H9 (cell line): ENCODE measurements at regions not wholly inside any gene's neighbourhood (a gene's known extent, or its start where the extent isn't known, plus 50 kb on each side); places are given as distances from the start of the nearest gene placed in this dataset.
"Not testable (repeated sequence)": the region's sequence is repeated elsewhere in the genome, so short reads cannot be mapped to it uniquely, and the experiment has no call there.

Source experiments
- DNase-seq: peaks from one replicate; pipeline ENCODE4 v3.0.0-alpha.2; 2017
- H2AFZ ChIP-seq: one replicate; pipeline ENCODE4 v1.6.1; 2013; ENCODE audit warnings: mild to moderate bottlenecking, low read length, control low read depth, moderate library complexity
- H2AK5ac ChIP-seq: 2 replicates; pipeline ENCODE4 v1.6.1; 2013; ENCODE audit warnings: low read length, control low read depth, mixed read lengths; ENCODE audit not compliant: insufficient read length
- H2BK120ac ChIP-seq: one replicate; pipeline ENCODE4 v1.6.1; 2013; ENCODE audit warnings: low read depth, mild to moderate bottlenecking, low read length, control low read depth, inconsistent platforms; ENCODE audit not compliant: poor library complexity, severe bottlenecking
- H2BK12ac ChIP-seq: 2 replicates; pipeline ENCODE4 v1.6.1; 2013; ENCODE audit warnings: low read length, control low read depth, mixed read lengths, low read depth; ENCODE audit not compliant: insufficient read length
- H2BK15ac ChIP-seq: 2 replicates; pipeline ENCODE4 v1.6.1; 2013; ENCODE audit warnings: low read depth, low read length, control low read depth
- H2BK20ac ChIP-seq: one replicate; pipeline ENCODE4 v1.6.1; 2013; ENCODE audit warnings: low read depth, mild to moderate bottlenecking, low read length, control low read depth, inconsistent platforms; ENCODE audit not compliant: poor library complexity, severe bottlenecking
- H2BK5ac ChIP-seq: 2 replicates; pipeline ENCODE4 v1.6.1; 2013; ENCODE audit warnings: low read length, control low read depth, mixed read lengths; ENCODE audit not compliant: insufficient read length
- H3K14ac ChIP-seq: 2 replicates; pipeline ENCODE4 v1.6.1; 2013; ENCODE audit warnings: low read length, control low read depth; ENCODE audit not compliant: insufficient read depth
- H3K18ac ChIP-seq: 2 replicates; pipeline ENCODE4 v1.6.1; 2013; ENCODE audit warnings: low read depth, mild to moderate bottlenecking, mixed read lengths, low read length, control low read depth; ENCODE audit not compliant: insufficient read length
- H3K23ac ChIP-seq: 2 replicates; pipeline ENCODE4 v1.6.1; 2013; ENCODE audit warnings: low read length, control low read depth, mixed read lengths, low read depth; ENCODE audit not compliant: insufficient read length
- H3K23me2 ChIP-seq: 2 replicates; pipeline ENCODE4 v1.6.1; 2013; ENCODE audit warnings: low read depth, mild to moderate bottlenecking, mixed read lengths, low read length, control low read depth; ENCODE audit not compliant: insufficient read length, poor library complexity, severe bottlenecking
- H3K27ac ChIP-seq: 2 replicates; pipeline ENCODE4 v1.5.1; 2013; ENCODE audit warnings: low read length, control low read depth, mixed read lengths, low read depth; ENCODE audit not compliant: insufficient read length
- H3K27me3 ChIP-seq: 2 replicates; pipeline ENCODE4 v1.6.1; 2013; ENCODE audit warnings: low read length, control low read depth, inconsistent platforms; ENCODE audit not compliant: insufficient read depth
- H3K4ac ChIP-seq: 2 replicates; pipeline ENCODE4 v1.6.1; 2013; ENCODE audit warnings: low read depth, mild to moderate bottlenecking, control low read depth, inconsistent platforms, low read length, moderate library complexity
- H3K4me1 ChIP-seq: 2 replicates; pipeline ENCODE4 v1.6.1; 2013; ENCODE audit warnings: low read length, control low read depth, inconsistent platforms; ENCODE audit not compliant: insufficient read depth
- H3K4me2 ChIP-seq: 2 replicates; pipeline ENCODE4 v1.6.1; 2013; ENCODE audit warnings: low read length, control low read depth, mixed read lengths; ENCODE audit not compliant: insufficient read length, insufficient read depth
- H3K56ac ChIP-seq: 2 replicates; pipeline ENCODE4 v1.6.1; 2013; ENCODE audit warnings: low read depth, mild to moderate bottlenecking, mixed read lengths, low read length, control low read depth; ENCODE audit not compliant: insufficient read length
- H3K79me1 ChIP-seq: 2 replicates; pipeline ENCODE4 v1.6.1; 2013; ENCODE audit warnings: low read depth, mild to moderate bottlenecking, moderate library complexity, low read length, control low read depth, inconsistent platforms; ENCODE audit not compliant: insufficient read depth, poor library complexity, severe bottlenecking
- H3K79me2 ChIP-seq: 2 replicates; pipeline ENCODE4 v1.6.1; 2013; ENCODE audit warnings: low read length, control low read depth, inconsistent platforms; ENCODE audit not compliant: insufficient read depth
- H3K9ac ChIP-seq: 2 replicates; pipeline ENCODE4 v1.6.1; 2013; ENCODE audit warnings: low read length, control low read depth, mixed read lengths; ENCODE audit not compliant: insufficient read length; ENCODE audit errors: extremely low read depth
- H3K9me3 ChIP-seq: one replicate; pipeline ENCODE4 v1.6.1; 2013; ENCODE audit warnings: low read depth, low read length, inconsistent platforms; ENCODE audit not compliant: control insufficient read depth
- H3T11ph ChIP-seq: one replicate; pipeline ENCODE4 v1.6.1; 2013; ENCODE audit warnings: mild to moderate bottlenecking, low read length, control low read depth, inconsistent platforms
- H4K20me1 ChIP-seq: one replicate; pipeline ENCODE4 v1.6.1; 2013; ENCODE audit not compliant: control insufficient read depth, insufficient read length, insufficient read depth
- H4K5ac ChIP-seq: 2 replicates; pipeline ENCODE4 v1.6.1; 2013; ENCODE audit warnings: low read depth, mild to moderate bottlenecking, mixed read lengths, low read length, control low read depth; ENCODE audit not compliant: insufficient read length
- H4K8ac ChIP-seq: replicated peaks from 2 replicates; pipeline ENCODE4 v1.6.1; 2013; ENCODE audit warnings: low read length, control low read depth, mixed read lengths, low read depth; ENCODE audit not compliant: insufficient read length
- H4K91ac ChIP-seq: 2 replicates; pipeline ENCODE4 v1.6.1; 2013; ENCODE audit warnings: low read depth, mild to moderate bottlenecking, moderate library complexity, mixed read lengths, low read length, control low read depth; ENCODE audit not compliant: insufficient read length
- H3K27ac Mint-ChIP-seq, 3 experiments: 2 replicates in 2 of 3; 3 replicates in 1 of 3; pipeline ENCODE4 v1.8.0; 2020 to 2021; ENCODE audit warnings: mixed read lengths in 3 of 3, mild to moderate bottlenecking in 1 of 3, moderate library complexity in 1 of 3
- H3K27me3 Mint-ChIP-seq: 2 replicates; pipeline ENCODE4 v1.8.0; 2021; ENCODE audit warnings: low read depth, mild to moderate bottlenecking, moderate library complexity, mixed read lengths
- H3K36me3 Mint-ChIP-seq, 3 experiments: 2 replicates in 2 of 3; 3 replicates in 1 of 3; pipeline ENCODE4 v1.8.0; 2020 to 2021; ENCODE audit warnings: low read depth in 3 of 3, mixed read lengths in 3 of 3; ENCODE audit not compliant: insufficient read depth in 1 of 3
- H3K4me1 Mint-ChIP-seq, 2 experiments: 2 replicates each; pipeline ENCODE4 v1.8.0; 2020; ENCODE audit warnings: mixed read lengths in 2 of 2
- H3K4me3 Mint-ChIP-seq, 2 experiments: 2 replicates in 1 of 2; 3 replicates in 1 of 2; pipeline ENCODE4 v1.8.0; 2020 to 2021; ENCODE audit warnings: mild to moderate bottlenecking in 2 of 2, mixed read lengths in 2 of 2, moderate library complexity in 1 of 2
- H3K9me3 Mint-ChIP-seq, 2 experiments: 2 replicates in 1 of 2; 3 replicates in 1 of 2; pipeline ENCODE4 v1.8.0; 2020; ENCODE audit warnings: mild to moderate bottlenecking in 2 of 2, mixed read lengths in 2 of 2, moderate library complexity in 1 of 2
- WGBS: extraction: QIAGEN DNeasy Blood & Tissue Kit; methylation state at CpG from one replicate; pipeline ENCODE4 v1.1.7; 2013; ENCODE audit warnings: missing lambda C conversion rate, low lambda C conversion rate, mixed read lengths; ENCODE audit not compliant: insufficient read length; ENCODE audit errors: extremely low coverage; 5-methylcytosine and 5-hydroxymethylcytosine counted together
- TF ChIP-seq, protein P1 (sequence below): fragments of 200-600 bp; sonication (generic); conservative IDR thresholded peaks from 3 replicates; pipeline ENCODE4 v1.8.0; 2021; ENCODE audit warnings: antibody characterized with exemption, mild to moderate bottlenecking

- Mint-ChIP-seq H3K27me3 (no peaks in the 10 kb centered on the region), H3K4me3 (no peak overlapping the region), H3K4me1 (peaks cover 18 to 26% of the 10 kb centered on the region in 2 experiments), H3K36me3 (peaks cover 0 to 2% (median 2%) of the 10 kb centered on the region in 3 experiments; a peak in 1 of 7 replicates), H3K9me3 (peaks cover 3 to 4% of the 10 kb centered on the region in 2 experiments; a peak in 2 of 5 replicates), H3K27ac (no peak overlapping the region)
- Histone ChIP-seq H3K4ac (no peak overlapping the region), H3K14ac (no peak overlapping the region), H4K5ac (no peak overlapping the region), H4K91ac (no peak overlapping the region), H3K56ac (no peak overlapping the region), H3K27me3 (no peaks in the 10 kb centered on the region), H3K23ac (no peak overlapping the region), H3K79me1 (no peaks in the 10 kb centered on the region), H2BK12ac (no peak overlapping the region), H2BK120ac (no peak overlapping the region), H2BK5ac (no peak overlapping the region), H3K4me2 (no peak overlapping the region), H3K18ac (no peak overlapping the region), H3K27ac (no peak overlapping the region), H3K23me2 (no peaks in the 10 kb centered on the region), H3K79me2 (no peaks in the 10 kb centered on the region), H3K9me3 (no peaks in the 10 kb centered on the region), H3K9ac (no peak overlapping the region), H2AFZ (no peak overlapping the region), H3K4me1 (no peaks in the 10 kb centered on the region), H4K20me1 (no peaks in the 10 kb centered on the region), H2BK15ac (no peak overlapping the region), H2BK20ac (no peak overlapping the region), H4K8ac (no peak overlapping the region), H2AK5ac (no peak overlapping the region), H3T11ph (no peak overlapping the region)
- DNase-seq: no peak
- no CpG with 5 or more reads among the region's 3 CpGs for WGBS
- TF ChIP-seq, protein P1, sequence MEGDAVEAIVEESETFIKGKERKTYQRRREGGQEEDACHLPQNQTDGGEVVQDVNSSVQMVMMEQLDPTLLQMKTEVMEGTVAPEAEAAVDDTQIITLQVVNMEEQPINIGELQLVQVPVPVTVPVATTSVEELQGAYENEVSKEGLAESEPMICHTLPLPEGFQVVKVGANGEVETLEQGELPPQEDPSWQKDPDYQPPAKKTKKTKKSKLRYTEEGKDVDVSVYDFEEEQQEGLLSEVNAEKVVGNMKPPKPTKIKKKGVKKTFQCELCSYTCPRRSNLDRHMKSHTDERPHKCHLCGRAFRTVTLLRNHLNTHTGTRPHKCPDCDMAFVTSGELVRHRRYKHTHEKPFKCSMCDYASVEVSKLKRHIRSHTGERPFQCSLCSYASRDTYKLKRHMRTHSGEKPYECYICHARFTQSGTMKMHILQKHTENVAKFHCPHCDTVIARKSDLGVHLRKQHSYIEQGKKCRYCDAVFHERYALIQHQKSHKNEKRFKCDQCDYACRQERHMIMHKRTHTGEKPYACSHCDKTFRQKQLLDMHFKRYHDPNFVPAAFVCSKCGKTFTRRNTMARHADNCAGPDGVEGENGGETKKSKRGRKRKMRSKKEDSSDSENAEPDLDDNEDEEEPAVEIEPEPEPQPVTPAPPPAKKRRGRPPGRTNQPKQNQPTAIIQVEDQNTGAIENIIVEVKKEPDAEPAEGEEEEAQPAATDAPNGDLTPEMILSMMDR: no peak
Observed at GRCh38 chr3:178206521-178206920, 329.7 kb upstream of the KCNMB2 start.

- H3K27ac ChIP-seq, H3K14ac ChIP-seq, H3K36me3 Mint-ChIP-seq, H3T11ph ChIP-seq, H2BK12ac ChIP-seq, DNase-seq, H3K79me1 ChIP-seq, H4K5ac ChIP-seq, H3K18ac ChIP-seq, H3K27me3 ChIP-seq, H3K4me2 ChIP-seq, H3K27me3 Mint-ChIP-seq, H2BK5ac ChIP-seq, H3K56ac ChIP-seq, H2BK120ac ChIP-seq, H3K79me2 ChIP-seq, H3K4ac ChIP-seq, H3K23ac ChIP-seq, H3K9ac ChIP-seq, H2BK15ac ChIP-seq, H4K8ac ChIP-seq, H4K91ac ChIP-seq, H3K9me3 Mint-ChIP-seq, H4K20me1 ChIP-seq, H2BK20ac ChIP-seq, H3K4me1 ChIP-seq, H3K23me2 ChIP-seq, H3K4me3 Mint-ChIP-seq, H2AK5ac ChIP-seq, H3K9me3 ChIP-seq, H2AFZ ChIP-seq: not testable (repeated sequence)
- Mint-ChIP-seq H3K27ac (0 out of 7 replicates have a peak overlapping the region, but pooled peaks of 1 of the 3 experiments have one; percentile 13), H3K4me1 (peaks cover 18 to 26% of the 10 kb centered on the region in 2 experiments)
- WGBS: no CpG with 5 or more reads among the region's 2 CpGs
Observed at GRCh38 chr3:178207161-178207560, 329.1 kb upstream of the KCNMB2 start.
